ENCODE measurements at regions not wholly inside any gene's neighbourhood (a gene's known extent, or its start where the extent isn't known, plus 50 kb on each side); places are given as distances from the start of the nearest gene placed in this dataset.

GRCh38 chr5:147968855-147969254 lies 62.5 kb upstream of the C5orf46 start:
- no peak for TF ChIP-seq CTCF (conservative IDR thresholded peaks at IDR 0.05)
- TF ChIP-seq ZFX (IDR thresholded peaks at IDR 0.05): no peak
